Esophagus muscularis mucosa (tissue), 4 donors: ENCODE measurements at regions not wholly inside any gene's neighbourhood (a gene's known extent, or its start where the extent isn't known, plus 50 kb on each side); places are given as distances from the start of the nearest gene placed in this dataset.

ENCODE experiments used
- DNase-seq: peaks from one replicate; pipeline ENCODE4 v3.0.0-alpha.2; 2017; ENCODE audit errors: extremely low spot score
- H3K27ac ChIP-seq, 4 donors: fragments of 200-600 bp; sonication (generic); replicated peaks in 1 of 4; 1 replicate in 3 of 4; 2 replicates in 1 of 4; pipeline ENCODE4 v1.5.1; 2016 to 2019; ENCODE audit warnings: mild to moderate bottlenecking in 1 of 4
- H3K27me3 ChIP-seq, 4 donors: fragments of 200-600 bp; sonication (generic); one replicate each; pipeline versions ENCODE4 v1.5.1 to v1.6.0; 2016 to 2019
- H3K36me3 ChIP-seq, 4 donors: fragments of 200-600 bp; sonication (generic); one replicate each; pipeline ENCODE4 v1.5.1; 2016 to 2019
- H3K4me1 ChIP-seq, 4 donors: fragments of 200-600 bp; sonication (generic); one replicate each; pipeline ENCODE4 v1.5.1; 2016 to 2019
- H3K4me3 ChIP-seq, 4 donors: fragments of 200-600 bp; sonication (generic); 1 replicate in 2 of 4; 2 replicates in 2 of 4; pipeline ENCODE4 v1.5.1; 2016 to 2019; ENCODE audit warnings: mild to moderate bottlenecking in 4 of 4, moderate library complexity in 1 of 4
- H3K9me3 ChIP-seq, 4 donors: fragments of 200-600 bp; sonication (generic); 1 replicate in 3 of 4; 2 replicates in 1 of 4; pipeline ENCODE4 v1.5.1; 2016 to 2019
- EP300 ChIP-seq: sonication (generic); formaldehyde crosslinking; IDR thresholded peaks from one replicate; pipeline ENCODE4 v1.6.1; 2017; ENCODE audit warnings: antibody characterized with exemption
- POLR2A ChIP-seq: fragments of 450-650 bp; IDR thresholded peaks from one replicate; pipeline ENCODE4 v1.6.1; 2017; ENCODE audit warnings: antibody characterized with exemption, moderate library complexity, mild to moderate bottlenecking, low read depth
- POLR2AphosphoS5 ChIP-seq, 2 donors: sonication (generic); formaldehyde crosslinking; IDR thresholded peaks; one replicate each; pipeline ENCODE4 v1.6.1; 2017; ENCODE audit warnings: antibody characterized with exemption in 2 of 2
- WGBS: methylation state at CpG from one replicate; pipeline ENCODE4 v1.1.5; 2018; 5-methylcytosine and 5-hydroxymethylcytosine counted together
- intact Hi-C: fragments of 100-400 bp; cut with DNase I; formaldehyde crosslinking; loops from one replicate; pipeline ENCODE4 v1.15.1; 2023
- TF ChIP-seq, protein P1 (sequence below), 3 experiments: fragments of 200-600 bp in 2 of 3; fragments of 450-650 bp in 1 of 3; sonication (generic) in 2 of 3; IDR thresholded peaks; one replicate each; pipeline ENCODE4 v1.5.1; 2017 to 2019; ENCODE audit warnings: antibody characterized with exemption in 3 of 3, mild to moderate bottlenecking in 2 of 3, moderate library complexity in 1 of 3

DNA sequence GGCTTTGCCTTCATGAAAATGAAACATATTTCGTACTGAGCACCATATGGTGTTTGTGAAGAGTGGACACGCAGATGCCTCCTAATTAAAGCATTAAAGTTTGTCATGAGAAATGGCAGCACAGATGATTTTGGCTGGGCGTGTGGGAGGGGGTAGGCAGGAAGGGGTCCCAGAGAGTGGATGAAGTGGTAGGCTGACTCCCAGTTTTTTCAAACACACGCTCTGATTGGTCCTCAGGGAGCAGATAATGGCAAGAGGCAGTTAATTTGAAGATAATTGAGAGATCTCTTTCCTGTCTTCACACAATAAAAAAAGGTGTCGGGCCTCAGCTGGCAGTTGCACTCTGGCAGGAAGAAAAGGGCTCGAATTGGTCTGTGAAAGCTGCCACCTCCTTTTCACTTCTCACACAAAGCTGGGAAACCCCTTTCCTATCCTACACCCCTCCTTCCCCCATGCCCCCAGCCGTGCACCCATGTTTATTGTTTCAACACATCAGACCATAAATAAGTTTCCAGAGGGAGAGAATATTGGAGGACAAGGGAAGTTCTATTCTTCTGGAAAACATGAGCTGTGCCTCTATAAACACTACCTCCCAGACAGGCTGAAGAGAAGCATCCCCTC is 429.6 kb downstream of the ARHGEF28 start:
- Histone ChIP-seq H3K36me3 (no peaks in the 10 kb centered on the region), H3K27ac (no peak overlapping the region), H3K27me3 (no peaks in the 10 kb centered on the region), H3K4me3 (no peak overlapping the region), H3K4me1 (no peaks in the 10 kb centered on the region), H3K9me3 (no peaks in the 10 kb centered on the region)
- 73% methylated on average over 7 of the region's 7 CpGs for WGBS
- TF ChIP-seq POLR2A (no peak), EP300 (no peak), POLR2AphosphoS5 (IDR thresholded peaks at IDR 0.05) (no peak)
- TF ChIP-seq, protein P1, sequence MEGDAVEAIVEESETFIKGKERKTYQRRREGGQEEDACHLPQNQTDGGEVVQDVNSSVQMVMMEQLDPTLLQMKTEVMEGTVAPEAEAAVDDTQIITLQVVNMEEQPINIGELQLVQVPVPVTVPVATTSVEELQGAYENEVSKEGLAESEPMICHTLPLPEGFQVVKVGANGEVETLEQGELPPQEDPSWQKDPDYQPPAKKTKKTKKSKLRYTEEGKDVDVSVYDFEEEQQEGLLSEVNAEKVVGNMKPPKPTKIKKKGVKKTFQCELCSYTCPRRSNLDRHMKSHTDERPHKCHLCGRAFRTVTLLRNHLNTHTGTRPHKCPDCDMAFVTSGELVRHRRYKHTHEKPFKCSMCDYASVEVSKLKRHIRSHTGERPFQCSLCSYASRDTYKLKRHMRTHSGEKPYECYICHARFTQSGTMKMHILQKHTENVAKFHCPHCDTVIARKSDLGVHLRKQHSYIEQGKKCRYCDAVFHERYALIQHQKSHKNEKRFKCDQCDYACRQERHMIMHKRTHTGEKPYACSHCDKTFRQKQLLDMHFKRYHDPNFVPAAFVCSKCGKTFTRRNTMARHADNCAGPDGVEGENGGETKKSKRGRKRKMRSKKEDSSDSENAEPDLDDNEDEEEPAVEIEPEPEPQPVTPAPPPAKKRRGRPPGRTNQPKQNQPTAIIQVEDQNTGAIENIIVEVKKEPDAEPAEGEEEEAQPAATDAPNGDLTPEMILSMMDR (IDR thresholded peaks at IDR 0.05), result no peak
- intact Hi-C loops, result no loop called here
- DNase-seq, result no peak

DNA sequence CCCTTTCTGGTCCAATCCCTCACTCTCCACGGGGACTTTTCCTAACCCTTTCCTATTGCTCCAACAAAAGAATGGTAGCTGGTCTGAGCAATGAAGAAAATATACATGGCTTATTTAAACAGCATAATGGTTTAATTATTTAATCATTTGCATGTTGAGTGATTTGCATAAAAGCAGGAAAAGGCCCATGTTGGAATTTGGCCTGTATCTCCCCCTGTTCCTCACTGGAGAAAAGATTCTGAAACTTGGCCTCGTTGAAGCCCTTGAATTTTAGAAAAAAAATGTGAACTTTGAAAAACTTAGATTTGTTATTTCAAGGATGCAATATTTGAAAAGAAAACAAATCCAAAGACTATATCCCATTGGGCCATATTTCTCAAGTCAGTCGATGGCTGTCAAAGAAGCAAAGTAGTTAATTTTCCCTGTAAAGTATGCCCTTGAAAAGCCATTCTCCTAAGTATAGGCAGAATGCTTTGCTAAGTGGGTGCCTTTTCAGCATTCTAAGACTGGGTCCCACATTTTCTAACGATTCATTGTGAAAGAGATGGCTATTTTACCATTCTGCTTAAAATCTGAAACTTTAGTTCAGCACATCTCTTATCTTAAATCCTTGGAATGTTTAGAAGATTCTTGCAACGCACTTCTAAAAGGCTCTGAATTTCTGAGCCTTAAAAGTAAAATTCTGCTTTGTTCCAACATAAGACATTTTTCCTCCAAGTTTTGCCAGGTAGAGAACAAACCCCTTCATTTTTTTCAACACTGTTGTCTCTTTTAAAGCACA is 428.8 kb downstream of the ARHGEF28 start:
- no peaks in the 10 kb centered on the region for H3K27me3 ChIP-seq
- no peak overlapping the region for H3K27ac ChIP-seq
- no peaks in the 10 kb centered on the region for H3K4me1 ChIP-seq
- H3K4me3 ChIP-seq, result no peak overlapping the region
- DNase-seq, result no peak
- no peak for TF ChIP-seq POLR2A
- TF ChIP-seq POLR2AphosphoS5 (IDR thresholded peaks at IDR 0.05), result no peak
- TF ChIP-seq, protein P1 (IDR thresholded peaks at IDR 0.05), result no peak
- TF ChIP-seq EP300, result no peak
- H3K9me3 ChIP-seq, result no peaks in the 10 kb centered on the region
- no peaks in the 10 kb centered on the region for H3K36me3 ChIP-seq
- 88% methylated on average over 5 of the region's 5 CpGs for WGBS
- intact Hi-C loops, result no loop called here

DNA sequence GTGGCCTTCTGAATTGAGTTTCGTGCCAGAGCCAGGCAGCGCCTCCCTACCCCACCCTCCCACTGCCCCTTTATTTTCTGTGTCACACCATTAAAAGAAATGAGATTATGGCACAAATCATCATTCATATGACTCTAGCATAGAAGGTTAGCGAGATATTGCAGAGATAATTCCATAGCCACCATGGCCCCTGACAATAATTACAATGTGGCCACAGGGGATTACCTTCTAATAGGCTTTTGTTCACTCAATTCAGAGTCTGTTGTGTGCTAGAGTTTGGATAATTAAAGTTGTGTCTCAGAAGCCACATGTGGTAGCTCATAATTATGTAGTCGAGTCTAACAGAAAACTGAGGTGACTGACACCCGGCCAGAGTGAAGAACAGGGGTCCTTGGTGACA is 428.1 kb downstream of the ARHGEF28 start:
- DNase-seq, result no peak
- WGBS, result 86% methylated on average over 5 of the region's 5 CpGs
- TF ChIP-seq POLR2A (no peak), EP300 (no peak), POLR2AphosphoS5 (IDR thresholded peaks at IDR 0.05) (no peak)
- TF ChIP-seq, protein P1 (IDR thresholded peaks at IDR 0.05), result no peak
- Histone ChIP-seq H3K4me3 (no peak overlapping the region), H3K27ac (no peak overlapping the region), H3K9me3 (no peaks in the 10 kb centered on the region), H3K4me1 (no peaks in the 10 kb centered on the region), H3K27me3 (no peaks in the 10 kb centered on the region), H3K36me3 (no peaks in the 10 kb centered on the region)
- intact Hi-C loops, result no loop called here

DNA sequence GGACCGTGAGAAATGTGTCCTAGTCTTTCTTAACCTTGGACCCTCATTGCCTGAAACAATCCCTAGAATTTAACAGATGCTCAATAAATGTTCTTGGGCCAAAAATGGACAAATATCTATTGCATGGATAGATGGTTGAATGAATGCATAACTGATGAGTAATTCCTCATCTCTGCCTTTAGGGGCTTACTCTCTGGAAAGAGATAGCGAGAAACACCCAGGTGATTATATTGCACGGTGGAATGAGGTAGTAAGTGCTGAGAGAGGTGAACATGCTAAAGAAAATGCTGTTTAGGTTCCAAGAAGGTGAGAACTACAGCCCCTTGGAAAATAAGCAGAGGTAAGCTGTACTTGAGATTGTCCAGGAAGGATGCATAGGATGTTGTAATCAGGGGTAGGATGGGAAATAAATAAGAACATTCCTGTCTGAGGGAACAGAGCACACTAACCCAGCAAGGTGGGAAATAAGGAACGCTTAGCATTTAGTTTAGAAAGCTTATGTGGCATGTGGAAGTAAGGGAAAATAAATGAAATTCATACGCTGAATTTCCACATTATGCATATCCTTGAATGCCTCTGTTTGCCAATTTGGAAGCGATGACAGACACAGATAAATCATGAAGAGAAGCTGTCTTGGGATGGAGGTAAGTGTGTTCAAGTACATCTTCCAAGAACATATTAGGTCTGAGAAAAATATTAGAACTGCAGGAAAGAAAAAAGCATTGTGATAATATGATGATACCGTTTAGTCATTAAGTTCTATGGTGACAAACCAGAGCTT is 426.6 kb downstream of the ARHGEF28 start:
- WGBS, result 85% methylated on average over 7 of the region's 7 CpGs
- Histone ChIP-seq H3K27me3 (no peaks in the 10 kb centered on the region), H3K9me3 (no peaks in the 10 kb centered on the region), H3K36me3 (no peaks in the 10 kb centered on the region), H3K4me3 (no peak overlapping the region), H3K27ac (no peak overlapping the region), H3K4me1 (no peaks in the 10 kb centered on the region)
- intact Hi-C loops, result no loop called here
- DNase-seq, result no peak
- TF ChIP-seq, protein P1 (IDR thresholded peaks at IDR 0.05), result no peak
- TF ChIP-seq POLR2A (no peak), EP300 (no peak)
